ENCODE measurements at regions not wholly inside any gene's neighbourhood (a gene's known extent, or its start where the extent isn't known, plus 50 kb on each side); places are given as distances from the start of the nearest gene placed in this dataset.

DNA sequence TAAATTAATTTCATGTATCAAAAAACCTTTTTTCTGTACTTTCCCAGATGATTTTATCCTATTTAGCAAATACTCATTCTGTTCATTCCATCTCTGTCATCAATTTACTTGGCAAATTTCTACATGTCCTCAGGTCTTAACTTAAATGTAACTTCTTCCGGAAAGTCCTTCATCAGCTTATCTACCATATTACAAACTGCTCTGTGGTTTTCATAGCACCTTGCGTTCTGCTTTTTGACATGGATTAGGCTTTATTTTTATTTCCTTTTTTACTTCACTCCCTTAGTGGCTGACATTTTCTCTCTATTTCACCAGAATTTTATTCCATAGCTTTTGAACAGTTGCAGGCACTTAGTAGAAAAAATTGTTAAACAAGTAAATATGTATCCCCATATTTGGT lies 1040.8 kb downstream of the TAF11L14 start:
- ChIA-PET CTCF (ENCODE audit: low intra/inter-chr PET ratio) (no interaction called here), POLR2A (no interaction called here)
- FAIRE-seq (no peak), DNase-seq (ENCODE audit: extremely low read depth in 1 of 4, low spot score in 3 of 4) (no peak), ATAC-seq (no peak)
- no peak overlapping the region for H3K9ac ChIP-seq (ENCODE audit: insufficient read depth in 1 of 2, low read depth in 2 of 2, low read length in 2 of 2)
- no peaks in the 10 kb centered on the region for H3K79me2 ChIP-seq (ENCODE audit: control insufficient read depth, insufficient read depth, low read length)
- intact Hi-C loops (cut with micrococcal nuclease) (no loop called here), in situ Hi-C loops (cut with MboI) (no loop called here)
- no peaks in the 10 kb centered on the region for H3K9me3 ChIP-seq (replicated peaks; ENCODE audit: control insufficient read depth, insufficient read depth, low read depth, low read length)
- no TSS peak for BruUV-seq (replicated peaks)
- no peak overlapping the region for H2AFZ ChIP-seq (ENCODE audit: low read depth, low read length)
- H4K20me1 ChIP-seq (replicated peaks; ENCODE audit: control insufficient read depth, insufficient read depth, low read length), result no peaks in the 10 kb centered on the region
- H3K36me3 ChIP-seq (ENCODE audit: control insufficient read depth, insufficient read depth, low read length), result no peaks in the 10 kb centered on the region
- H3K4me3 ChIP-seq, result no peak overlapping the region
- no peaks in the 10 kb centered on the region for H3K27me3 ChIP-seq (ENCODE audit: control insufficient read depth in 2 of 2, insufficient read depth in 2 of 2, low read length in 2 of 2)
- H3K4me1 ChIP-seq (replicated peaks in 1 of 2; ENCODE audit: control insufficient read depth in 2 of 2, insufficient read depth in 2 of 2, low read length in 2 of 2), result no peaks in the 10 kb centered on the region
- no peak overlapping the region for H3K27ac ChIP-seq (ENCODE audit: extremely low read depth, low read depth, low read length)
- 0% methylated on average over 2 of the region's 2 CpGs for WGBS (ENCODE audit: insufficient coverage, low coverage, missing lambda C conversion rate)
- H3K9me1 ChIP-seq (ENCODE audit: control insufficient read depth, insufficient read depth, low read length), result no peaks in the 10 kb centered on the region
- no peak overlapping the region for H3K4me2 ChIP-seq (ENCODE audit: insufficient read depth, low read length)
- TF ChIP-seq POLR3A (IDR thresholded peaks at IDR 0.05; ENCODE audit: borderline replicate concordance, extremely low read depth, insufficient read depth, insufficient read length) (no peak), DPF2 (IDR thresholded peaks at IDR 0.05) (no peak), LEF1 (IDR thresholded peaks at IDR 0.05) (no peak), ZNF146 (CRISPR knock-in tag; IDR thresholded peaks at IDR 0.05; ENCODE audit: unreplicated experiment) (no peak), MYNN (IDR thresholded peaks at IDR 0.05) (no peak), MYNN (CRISPR knock-in tag; IDR thresholded peaks at IDR 0.05) (no peak), ETV6 (IDR thresholded peaks at IDR 0.05; ENCODE audit: borderline replicate concordance in 1 of 2, low read depth in 2 of 2, low read length in 1 of 2) (no peak), ETV6 (CRISPR knock-in tag; IDR thresholded peaks at IDR 0.05; ENCODE audit: borderline replicate concordance) (no peak), MCM3 (IDR thresholded peaks at IDR 0.05) (no peak), DIDO1 (tag; IDR thresholded peaks at IDR 0.05; ENCODE audit: low read depth) (no peak), NUFIP1 (IDR thresholded peaks at IDR 0.05; ENCODE audit: partially characterized antibody) (no peak)
- TF ChIP-seq, protein P1, sequence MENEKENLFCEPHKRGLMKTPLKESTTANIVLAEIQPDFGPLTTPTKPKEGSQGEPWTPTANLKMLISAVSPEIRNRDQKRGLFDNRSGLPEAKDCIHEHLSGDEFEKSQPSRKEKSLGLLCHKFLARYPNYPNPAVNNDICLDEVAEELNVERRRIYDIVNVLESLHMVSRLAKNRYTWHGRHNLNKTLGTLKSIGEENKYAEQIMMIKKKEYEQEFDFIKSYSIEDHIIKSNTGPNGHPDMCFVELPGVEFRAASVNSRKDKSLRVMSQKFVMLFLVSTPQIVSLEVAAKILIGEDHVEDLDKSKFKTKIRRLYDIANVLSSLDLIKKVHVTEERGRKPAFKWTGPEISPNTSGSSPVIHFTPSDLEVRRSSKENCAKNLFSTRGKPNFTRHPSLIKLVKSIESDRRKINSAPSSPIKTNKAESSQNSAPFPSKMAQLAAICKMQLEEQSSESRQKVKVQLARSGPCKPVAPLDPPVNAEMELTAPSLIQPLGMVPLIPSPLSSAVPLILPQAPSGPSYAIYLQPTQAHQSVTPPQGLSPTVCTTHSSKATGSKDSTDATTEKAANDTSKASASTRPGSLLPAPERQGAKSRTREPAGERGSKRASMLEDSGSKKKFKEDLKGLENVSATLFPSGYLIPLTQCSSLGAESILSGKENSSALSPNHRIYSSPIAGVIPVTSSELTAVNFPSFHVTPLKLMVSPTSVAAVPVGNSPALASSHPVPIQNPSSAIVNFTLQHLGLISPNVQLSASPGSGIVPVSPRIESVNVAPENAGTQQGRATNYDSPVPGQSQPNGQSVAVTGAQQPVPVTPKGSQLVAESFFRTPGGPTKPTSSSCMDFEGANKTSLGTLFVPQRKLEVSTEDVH (IDR thresholded peaks at IDR 0.05; ENCODE audit: low read depth, partially characterized antibody), result no peak
- TF ChIP-seq, protein P2, sequence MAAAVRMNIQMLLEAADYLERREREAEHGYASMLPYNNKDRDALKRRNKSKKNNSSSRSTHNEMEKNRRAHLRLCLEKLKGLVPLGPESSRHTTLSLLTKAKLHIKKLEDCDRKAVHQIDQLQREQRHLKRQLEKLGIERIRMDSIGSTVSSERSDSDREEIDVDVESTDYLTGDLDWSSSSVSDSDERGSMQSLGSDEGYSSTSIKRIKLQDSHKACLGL (CRISPR knock-in tag; IDR thresholded peaks at IDR 0.05; ENCODE audit: borderline replicate concordance, poor library complexity, severe bottlenecking), result no peak
- TF ChIP-seq, protein P3, sequence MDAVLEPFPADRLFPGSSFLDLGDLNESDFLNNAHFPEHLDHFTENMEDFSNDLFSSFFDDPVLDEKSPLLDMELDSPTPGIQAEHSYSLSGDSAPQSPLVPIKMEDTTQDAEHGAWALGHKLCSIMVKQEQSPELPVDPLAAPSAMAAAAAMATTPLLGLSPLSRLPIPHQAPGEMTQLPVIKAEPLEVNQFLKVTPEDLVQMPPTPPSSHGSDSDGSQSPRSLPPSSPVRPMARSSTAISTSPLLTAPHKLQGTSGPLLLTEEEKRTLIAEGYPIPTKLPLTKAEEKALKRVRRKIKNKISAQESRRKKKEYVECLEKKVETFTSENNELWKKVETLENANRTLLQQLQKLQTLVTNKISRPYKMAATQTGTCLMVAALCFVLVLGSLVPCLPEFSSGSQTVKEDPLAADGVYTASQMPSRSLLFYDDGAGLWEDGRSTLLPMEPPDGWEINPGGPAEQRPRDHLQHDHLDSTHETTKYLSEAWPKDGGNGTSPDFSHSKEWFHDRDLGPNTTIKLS (IDR thresholded peaks at IDR 0.05; ENCODE audit: borderline replicate concordance, low read depth), result no peak
- TF ChIP-seq, protein P4, sequence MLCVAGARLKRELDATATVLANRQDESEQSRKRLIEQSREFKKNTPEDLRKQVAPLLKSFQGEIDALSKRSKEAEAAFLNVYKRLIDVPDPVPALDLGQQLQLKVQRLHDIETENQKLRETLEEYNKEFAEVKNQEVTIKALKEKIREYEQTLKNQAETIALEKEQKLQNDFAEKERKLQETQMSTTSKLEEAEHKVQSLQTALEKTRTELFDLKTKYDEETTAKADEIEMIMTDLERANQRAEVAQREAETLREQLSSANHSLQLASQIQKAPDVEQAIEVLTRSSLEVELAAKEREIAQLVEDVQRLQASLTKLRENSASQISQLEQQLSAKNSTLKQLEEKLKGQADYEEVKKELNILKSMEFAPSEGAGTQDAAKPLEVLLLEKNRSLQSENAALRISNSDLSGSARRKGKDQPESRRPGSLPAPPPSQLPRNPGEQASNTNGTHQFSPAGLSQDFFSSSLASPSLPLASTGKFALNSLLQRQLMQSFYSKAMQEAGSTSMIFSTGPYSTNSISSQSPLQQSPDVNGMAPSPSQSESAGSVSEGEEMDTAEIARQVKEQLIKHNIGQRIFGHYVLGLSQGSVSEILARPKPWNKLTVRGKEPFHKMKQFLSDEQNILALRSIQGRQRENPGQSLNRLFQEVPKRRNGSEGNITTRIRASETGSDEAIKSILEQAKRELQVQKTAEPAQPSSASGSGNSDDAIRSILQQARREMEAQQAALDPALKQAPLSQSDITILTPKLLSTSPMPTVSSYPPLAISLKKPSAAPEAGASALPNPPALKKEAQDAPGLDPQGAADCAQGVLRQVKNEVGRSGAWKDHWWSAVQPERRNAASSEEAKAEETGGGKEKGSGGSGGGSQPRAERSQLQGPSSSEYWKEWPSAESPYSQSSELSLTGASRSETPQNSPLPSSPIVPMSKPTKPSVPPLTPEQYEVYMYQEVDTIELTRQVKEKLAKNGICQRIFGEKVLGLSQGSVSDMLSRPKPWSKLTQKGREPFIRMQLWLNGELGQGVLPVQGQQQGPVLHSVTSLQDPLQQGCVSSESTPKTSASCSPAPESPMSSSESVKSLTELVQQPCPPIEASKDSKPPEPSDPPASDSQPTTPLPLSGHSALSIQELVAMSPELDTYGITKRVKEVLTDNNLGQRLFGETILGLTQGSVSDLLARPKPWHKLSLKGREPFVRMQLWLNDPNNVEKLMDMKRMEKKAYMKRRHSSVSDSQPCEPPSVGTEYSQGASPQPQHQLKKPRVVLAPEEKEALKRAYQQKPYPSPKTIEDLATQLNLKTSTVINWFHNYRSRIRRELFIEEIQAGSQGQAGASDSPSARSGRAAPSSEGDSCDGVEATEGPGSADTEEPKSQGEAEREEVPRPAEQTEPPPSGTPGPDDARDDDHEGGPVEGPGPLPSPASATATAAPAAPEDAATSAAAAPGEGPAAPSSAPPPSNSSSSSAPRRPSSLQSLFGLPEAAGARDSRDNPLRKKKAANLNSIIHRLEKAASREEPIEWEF (CRISPR knock-in tag; IDR thresholded peaks at IDR 0.05), result no peak
